ENCODE measurements at regions not wholly inside any gene's neighbourhood (a gene's known extent, or its start where the extent isn't known, plus 50 kb on each side); places are given as distances from the start of the nearest gene placed in this dataset.

GRCh38 chr12:22880331-22880730 lies 255.4 kb downstream of the ETNK1 start:
- H3K27me3 Mint-ChIP-seq (ENCODE audit: unreplicated experiment), result peaks cover 1% of the 10 kb centered on the region
- no peaks in the 10 kb centered on the region for H3K36me3 Mint-ChIP-seq (ENCODE audit: low read depth, unreplicated experiment)
- H3K27ac Mint-ChIP-seq (ENCODE audit: unreplicated experiment), result no peak overlapping the region
- H3K9me3 Mint-ChIP-seq (ENCODE audit: unreplicated experiment), result no peaks in the 10 kb centered on the region
- TF ChIP-seq, protein P1, sequence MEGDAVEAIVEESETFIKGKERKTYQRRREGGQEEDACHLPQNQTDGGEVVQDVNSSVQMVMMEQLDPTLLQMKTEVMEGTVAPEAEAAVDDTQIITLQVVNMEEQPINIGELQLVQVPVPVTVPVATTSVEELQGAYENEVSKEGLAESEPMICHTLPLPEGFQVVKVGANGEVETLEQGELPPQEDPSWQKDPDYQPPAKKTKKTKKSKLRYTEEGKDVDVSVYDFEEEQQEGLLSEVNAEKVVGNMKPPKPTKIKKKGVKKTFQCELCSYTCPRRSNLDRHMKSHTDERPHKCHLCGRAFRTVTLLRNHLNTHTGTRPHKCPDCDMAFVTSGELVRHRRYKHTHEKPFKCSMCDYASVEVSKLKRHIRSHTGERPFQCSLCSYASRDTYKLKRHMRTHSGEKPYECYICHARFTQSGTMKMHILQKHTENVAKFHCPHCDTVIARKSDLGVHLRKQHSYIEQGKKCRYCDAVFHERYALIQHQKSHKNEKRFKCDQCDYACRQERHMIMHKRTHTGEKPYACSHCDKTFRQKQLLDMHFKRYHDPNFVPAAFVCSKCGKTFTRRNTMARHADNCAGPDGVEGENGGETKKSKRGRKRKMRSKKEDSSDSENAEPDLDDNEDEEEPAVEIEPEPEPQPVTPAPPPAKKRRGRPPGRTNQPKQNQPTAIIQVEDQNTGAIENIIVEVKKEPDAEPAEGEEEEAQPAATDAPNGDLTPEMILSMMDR (IDR thresholded peaks at IDR 0.05; ENCODE audit: unreplicated experiment), result no peak
- H3K4me1 Mint-ChIP-seq (ENCODE audit: unreplicated experiment), result no peaks in the 10 kb centered on the region
- DNase-seq (ENCODE audit: low spot score), result no peak
- H3K4me3 Mint-ChIP-seq (ENCODE audit: unreplicated experiment), result no peak overlapping the region

DNA sequence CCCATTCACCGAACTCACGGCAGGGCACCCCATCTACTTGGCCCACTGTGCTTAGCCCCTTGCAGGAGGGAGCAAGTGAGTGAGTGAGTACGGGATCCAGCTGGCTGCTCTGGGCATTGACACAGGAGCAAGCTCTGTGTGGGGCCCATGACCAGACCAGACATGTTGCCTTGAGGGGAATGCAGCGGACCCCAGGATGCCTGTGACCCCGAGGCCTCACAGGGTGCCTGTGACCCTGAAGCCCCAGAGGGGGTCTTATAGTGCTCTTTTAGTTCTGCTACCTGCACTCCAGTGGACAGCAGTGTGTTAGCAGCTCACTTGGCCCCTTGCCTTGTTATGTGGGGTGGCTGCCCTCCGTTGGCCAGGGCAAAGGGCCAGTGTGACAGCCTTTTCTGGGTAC lies 255.8 kb downstream of the ETNK1 start:
- Mint-ChIP-seq H3K27ac (ENCODE audit: unreplicated experiment) (no peak overlapping the region), H3K27me3 (ENCODE audit: unreplicated experiment) (peaks cover 1% of the 10 kb centered on the region), H3K4me3 (ENCODE audit: unreplicated experiment) (no peak overlapping the region), H3K4me1 (ENCODE audit: unreplicated experiment) (no peaks in the 10 kb centered on the region), H3K36me3 (ENCODE audit: low read depth, unreplicated experiment) (no peaks in the 10 kb centered on the region), H3K9me3 (ENCODE audit: unreplicated experiment) (no peaks in the 10 kb centered on the region)
- no peak for DNase-seq (ENCODE audit: low spot score)
- TF ChIP-seq, protein P1 (IDR thresholded peaks at IDR 0.05; ENCODE audit: unreplicated experiment), result no peak

GRCh38 chr12:22881878-22882385 lies 257.0 kb downstream of the ETNK1 start:
- Mint-ChIP-seq H3K9me3 (ENCODE audit: unreplicated experiment) (no peaks in the 10 kb centered on the region), H3K27ac (ENCODE audit: unreplicated experiment) (no peak overlapping the region), H3K36me3 (ENCODE audit: low read depth, unreplicated experiment) (no peaks in the 10 kb centered on the region), H3K4me1 (ENCODE audit: unreplicated experiment) (no peaks in the 10 kb centered on the region), H3K27me3 (ENCODE audit: unreplicated experiment) (no peaks in the 10 kb centered on the region), H3K4me3 (ENCODE audit: unreplicated experiment) (no peak overlapping the region)
- DNase-seq (ENCODE audit: low spot score), result no peak
- TF ChIP-seq, protein P1 (IDR thresholded peaks at IDR 0.05; ENCODE audit: unreplicated experiment), result no peak

DNA sequence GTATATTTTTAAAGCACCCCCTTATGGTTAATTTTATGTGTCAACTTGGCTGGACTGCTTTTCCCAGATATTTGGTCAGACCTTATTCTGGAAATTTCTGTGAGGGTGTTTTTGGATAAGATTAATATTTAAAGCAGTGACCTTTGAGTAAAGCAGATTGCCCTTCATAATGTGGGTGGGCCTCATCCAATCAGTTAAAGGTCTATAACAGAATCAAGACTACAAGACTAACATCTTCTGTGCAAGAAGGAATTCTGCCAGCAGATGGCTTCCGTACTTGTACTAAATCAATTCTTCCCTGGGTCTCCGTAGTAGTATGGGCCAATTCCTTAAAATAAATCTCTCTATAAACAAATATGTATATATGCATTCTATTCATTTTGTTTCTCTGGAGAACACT lies 257.6 kb downstream of the ETNK1 start:
- TF ChIP-seq, protein P1 (IDR thresholded peaks at IDR 0.05; ENCODE audit: unreplicated experiment), result no peak
- H3K27ac Mint-ChIP-seq (ENCODE audit: unreplicated experiment), result no peak overlapping the region
- no peak for DNase-seq (ENCODE audit: low spot score)
- H3K4me1 Mint-ChIP-seq (ENCODE audit: unreplicated experiment), result no peaks in the 10 kb centered on the region
- H3K27me3 Mint-ChIP-seq (ENCODE audit: unreplicated experiment), result no peaks in the 10 kb centered on the region
- H3K9me3 Mint-ChIP-seq (ENCODE audit: unreplicated experiment), result no peaks in the 10 kb centered on the region
- H3K36me3 Mint-ChIP-seq (ENCODE audit: low read depth, unreplicated experiment), result no peaks in the 10 kb centered on the region
- H3K4me3 Mint-ChIP-seq (ENCODE audit: unreplicated experiment), result no peak overlapping the region

DNA sequence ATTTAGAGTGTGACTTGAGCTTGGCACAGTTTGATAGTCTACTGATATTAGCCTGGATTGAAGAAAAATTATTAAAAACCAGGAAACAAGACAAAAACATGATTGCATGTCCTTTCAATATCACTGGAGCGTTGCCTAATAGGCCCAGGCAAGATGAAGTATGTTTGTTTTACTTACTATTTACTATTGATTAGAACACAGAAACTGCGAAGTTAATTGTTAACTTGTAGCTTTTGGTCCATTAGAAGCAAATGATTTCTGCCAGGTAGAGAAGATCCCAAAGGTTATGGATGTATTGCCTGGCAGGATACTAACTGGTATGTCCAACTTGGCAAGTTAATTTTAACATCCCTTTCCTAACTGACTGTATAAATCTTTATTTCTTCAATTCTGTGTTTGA lies 268.9 kb downstream of the ETNK1 start:
- Mint-ChIP-seq H3K9me3 (ENCODE audit: unreplicated experiment) (no peaks in the 10 kb centered on the region), H3K27me3 (ENCODE audit: unreplicated experiment) (no peaks in the 10 kb centered on the region), H3K27ac (ENCODE audit: unreplicated experiment) (no peak overlapping the region), H3K36me3 (ENCODE audit: low read depth, unreplicated experiment) (no peaks in the 10 kb centered on the region), H3K4me3 (ENCODE audit: unreplicated experiment) (no peak overlapping the region), H3K4me1 (ENCODE audit: unreplicated experiment) (no peaks in the 10 kb centered on the region)
- DNase-seq (ENCODE audit: low spot score), result no peak
- TF ChIP-seq, protein P1 (IDR thresholded peaks at IDR 0.05; ENCODE audit: unreplicated experiment), result no peak

Measured in endothelial cell (in vitro differentiated cells).